ENCODE measurements at regions not wholly inside any gene's neighbourhood (a gene's known extent, or its start where the extent isn't known, plus 50 kb on each side); places are given as distances from the start of the nearest gene placed in this dataset.

- DNase-seq (ENCODE audit: low read depth): no peak
Observed at GRCh38 chr16:35881654-35882053, 2422.2 kb downstream of the TP53TG3F start.

- DNase-seq (ENCODE audit: low read depth): no peak
Observed at GRCh38 chr16:35906440-35906839, 2447.0 kb downstream of the TP53TG3F start.

DNA sequence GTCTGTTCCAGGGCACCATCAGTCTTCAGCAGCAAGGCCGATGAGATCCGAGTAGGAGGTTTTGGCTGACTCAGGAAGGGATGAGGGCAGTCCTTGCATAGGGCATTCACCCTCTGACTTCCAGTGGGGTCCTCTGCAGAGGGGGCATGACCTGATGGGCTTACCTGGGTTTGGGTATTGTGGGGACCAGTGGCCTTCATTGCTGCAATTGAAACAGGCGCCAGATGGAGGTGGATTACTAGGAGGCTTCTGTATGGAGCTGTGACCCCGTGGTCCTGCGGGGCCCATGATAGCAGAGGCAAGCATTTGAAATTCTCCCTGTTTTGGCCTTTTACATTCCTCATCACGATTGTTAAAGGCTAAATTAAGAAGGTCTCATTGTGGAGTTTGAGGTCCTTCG lies 2448.7 kb downstream of the TP53TG3F start:
- no peak for DNase-seq (ENCODE audit: low read depth)

DNA sequence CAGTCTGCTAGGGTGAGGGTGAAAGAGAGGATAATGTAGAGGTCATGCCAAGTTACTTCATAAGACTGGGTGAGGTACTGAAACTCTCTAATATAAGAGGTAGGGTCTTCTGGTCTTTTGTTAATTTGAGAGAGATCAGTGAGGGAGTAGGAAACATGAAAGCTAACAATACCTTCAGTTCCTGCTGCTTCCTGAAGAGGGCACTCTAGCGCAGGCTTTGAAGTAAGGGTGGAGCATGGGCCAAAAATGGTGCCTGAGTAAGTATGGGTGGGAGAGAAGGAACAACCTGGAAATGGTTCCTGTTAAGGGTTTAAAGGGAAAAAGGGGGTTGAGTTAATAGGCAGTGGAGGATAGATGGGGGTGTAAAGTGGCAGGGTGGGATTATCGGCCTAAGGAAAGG lies 2449.5 kb downstream of the TP53TG3F start:
- DNase-seq (ENCODE audit: low read depth): no peak

GRCh38 chr16:35909351-35909954 lies 2450.0 kb downstream of the TP53TG3F start:
- DNase-seq (ENCODE audit: low read depth): no peak

GRCh38 chr16:35910409-35910808 lies 2451.0 kb downstream of the TP53TG3F start:
- DNase-seq (ENCODE audit: low read depth): no peak

DNA sequence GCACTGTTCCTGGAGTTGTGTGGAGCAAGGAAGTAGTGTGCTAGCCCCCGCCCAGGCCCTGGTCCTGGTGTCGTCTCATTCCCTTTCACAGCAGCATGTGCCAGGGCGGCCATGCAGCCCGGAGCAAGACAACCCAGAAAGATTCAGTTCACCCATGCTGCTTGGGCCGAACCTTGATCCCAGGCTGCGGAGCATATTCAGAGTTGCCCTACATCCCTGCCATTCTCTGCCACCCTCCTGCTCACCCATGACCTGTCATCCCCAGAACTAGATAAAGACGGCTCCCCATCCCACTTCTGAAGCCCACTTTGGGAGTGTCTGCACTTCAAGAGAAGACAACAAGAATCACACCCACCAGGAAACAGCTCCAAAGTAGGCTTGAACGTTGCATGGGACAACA lies 2452.5 kb downstream of the TP53TG3F start:
- no peak for DNase-seq (ENCODE audit: low read depth)

- DNase-seq (ENCODE audit: low read depth): no peak
Observed at GRCh38 chr16:35931722-35932121, 2472.3 kb downstream of the TP53TG3F start.
